Loucy (cell line): ENCODE measurements at regions not wholly inside any gene's neighbourhood (a gene's known extent, or its start where the extent isn't known, plus 50 kb on each side); places are given as distances from the start of the nearest gene placed in this dataset.

ENCODE experiments used
- CTCF ChIP-seq: fragments of 200-600 bp; sonication (generic); conservative IDR thresholded peaks from 2 replicates; pipeline ENCODE4 v1.5.1; 2014; ENCODE audit warnings: mild to moderate bottlenecking, antibody characterized with exemption, low read length
- EZH2phosphoT487 ChIP-seq: fragments of 200-600 bp; IDR thresholded peaks from 2 replicates; pipeline ENCODE4 v1.6.1; 2018; ENCODE audit warnings: antibody characterized with exemption, mild to moderate bottlenecking, moderate library complexity, borderline replicate concordance

- TF ChIP-seq CTCF (no peak), EZH2phosphoT487 (no peak)
Measured at GRCh38 chr6:95958686-95959085, 57.1 kb upstream of the FUT9 start.
